GM12878 (cell line): ENCODE measurements at regions not wholly inside any gene's neighbourhood (a gene's known extent, or its start where the extent isn't known, plus 50 kb on each side); places are given as distances from the start of the nearest gene placed in this dataset.

ENCODE experiments used
- ATAC-seq: fragments of 200-7000 bp; cut with Tn5 transposase; 3 replicates; pipeline ENCODE4 v1.9.1; 2020; ENCODE audit warnings: mild to moderate bottlenecking, moderate library complexity
- BruUV-seq: library from RNA; stranded (reverse); fragments of 400-500 nt; replicated peaks from 2 replicates; lab custom pipeline; 2021; lab: Mats Ljungman, UMichigan
- CTCF ChIA-PET: fragments of 300-600 bp; sonication (Branson Sonifier 250); formaldehyde crosslinking; extraction: SDS; loops from one replicate; lab custom pipeline; 2021; ENCODE audit warnings: inconsistent platforms; lab: Yijun Ruan, JAX
- POLR2A ChIA-PET: fragments of 350-600 bp; formaldehyde crosslinking; extraction: SDS; loops from one replicate; lab custom pipeline; 2021; ENCODE audit warnings: inconsistent platforms; lab: Charles Lee
- RAD21 ChIA-PET: fragments of 300-600 bp; sonication (Branson Sonifier 250); formaldehyde crosslinking; loops from one replicate; lab custom pipeline; 2023; ENCODE audit warnings: antibody characterized with exemption; ENCODE audit not compliant: unreplicated experiment; lab: Charles Lee
- SMC1A ChIA-PET: fragments of 300-600 bp; sonication (Branson Sonifier 250); formaldehyde crosslinking; loops from one replicate; lab custom pipeline; 2023; ENCODE audit not compliant: unreplicated experiment, uncharacterized antibody; lab: Charles Lee
- DNase-seq: peaks from one replicate; pipeline ENCODE4 v3.0.0-alpha.2; 2011; ENCODE audit warnings: low read depth, low spot score
- FAIRE-seq: peaks from 3 replicates; lab custom pipeline; 2011; peaks lifted over from hg19 to GRCh38; lab: Jason Lieb, UNC
- H2AFZ ChIP-seq: 2 replicates; pipeline ENCODE4 v1.6.0; 2011; ENCODE audit warnings: low read depth, low read length, control low read depth; ENCODE audit not compliant: control insufficient read depth
- H3K27ac ChIP-seq: 2 replicates; pipeline ENCODE4 v1.5.1; 2011; ENCODE audit warnings: control low read depth; ENCODE audit not compliant: control insufficient read depth, insufficient read depth
- H3K27me3 ChIP-seq, 2 experiments: replicated peaks in 1 of 2; 2 replicates each; pipeline versions ENCODE4 v1.6.0 to v1.6.1; 2011; ENCODE audit warnings: low read length in 1 of 2; ENCODE audit not compliant: control insufficient read depth in 2 of 2, insufficient read depth in 2 of 2
- H3K36me3 ChIP-seq, 2 experiments: 2 replicates each; pipeline ENCODE4 v1.5.1; 2011; ENCODE audit warnings: low read length in 1 of 2; ENCODE audit not compliant: control insufficient read depth in 2 of 2, insufficient read depth in 2 of 2
- H3K4me1 ChIP-seq: 2 replicates; pipeline ENCODE4 v1.6.1; 2011; ENCODE audit warnings: mild to moderate bottlenecking, low read length, moderate library complexity, mixed read lengths; ENCODE audit not compliant: control insufficient read depth, insufficient read depth
- H3K4me2 ChIP-seq: 2 replicates; pipeline ENCODE4 v1.6.0; 2011; ENCODE audit warnings: control low read depth; ENCODE audit not compliant: control insufficient read depth, insufficient read depth
- H3K4me3 ChIP-seq: fragments of 200-600 bp; sonication (generic); 2 replicates; pipeline ENCODE4 v1.5.1; 2016
- H3K79me2 ChIP-seq: 2 replicates; pipeline ENCODE4 v1.6.0; 2011; ENCODE audit warnings: low read length; ENCODE audit not compliant: control insufficient read depth, insufficient read depth
- H3K9ac ChIP-seq: 2 replicates; pipeline ENCODE4 v1.8.0; 2011; ENCODE audit warnings: low read length, control low read depth, mixed read lengths; ENCODE audit not compliant: control insufficient read depth, insufficient read depth
- H3K9me3 ChIP-seq: replicated peaks from 3 replicates; pipeline ENCODE4 v1.5.1; 2011; ENCODE audit warnings: mild to moderate bottlenecking, low read length; ENCODE audit not compliant: control insufficient read depth, insufficient read depth
- H4K20me1 ChIP-seq: 2 replicates; pipeline ENCODE4 v1.6.0; 2011; ENCODE audit not compliant: control insufficient read depth, insufficient read depth
- BCL3 ChIP-seq: IDR thresholded peaks from 2 replicates; pipeline ENCODE4 v1.6.1; 2011; ENCODE audit warnings: borderline replicate concordance, low read depth, mild to moderate bottlenecking, moderate library complexity, low read length; ENCODE audit not compliant: insufficient read depth, poor library complexity, severe bottlenecking
- IRF4 ChIP-seq: IDR thresholded peaks from 2 replicates; pipeline ENCODE4 v1.6.1; 2011; ENCODE audit warnings: low read depth, low read length
- NR2C1 ChIP-seq: fragments of 450-650 bp; IDR thresholded peaks from 2 replicates; pipeline ENCODE4 v1.6.1; 2017; ENCODE audit warnings: antibody characterized with exemption, mild to moderate bottlenecking, moderate library complexity
- PBX3 ChIP-seq: IDR thresholded peaks from 2 replicates; pipeline ENCODE4 v1.6.1; 2011; ENCODE audit warnings: mild to moderate bottlenecking, low read depth, low read length, moderate library complexity; ENCODE audit not compliant: insufficient replicate concordance
- TBL1XR1 ChIP-seq: IDR thresholded peaks from 2 replicates; pipeline ENCODE4 v1.6.1; 2012; ENCODE audit warnings: low read depth, low read length, improper control_type of control experiment
- WGBS: methylation state at CpG from one replicate; pipeline ENCODE4 v1.1.6; 2016; ENCODE audit warnings: low lambda C conversion rate; ENCODE audit not compliant: insufficient replicate concordance, insufficient coverage; ENCODE audit errors: missing lambda C conversion rate; 5-methylcytosine and 5-hydroxymethylcytosine counted together
- in situ Hi-C: fragments of 300-500 bp; cut with MboI; formaldehyde crosslinking; loops from 9 replicates; pipeline ENCODE4 v1.14.3; 2018; ENCODE audit warnings: mixed read lengths
- intact Hi-C: fragments of 100-400 bp; cut with micrococcal nuclease; formaldehyde crosslinking; loops from one replicate; pipeline ENCODE4 v1.14.2; 2022; ENCODE audit not compliant: unreplicated experiment

- no peaks in the 10 kb centered on the region for H3K9me3 ChIP-seq
- CTCF ChIA-PET: no interaction called here
- TF ChIP-seq NR2C1: no peak
- TF ChIP-seq IRF4: no peak
- TF ChIP-seq TBL1XR1: no peak
- TF ChIP-seq BCL3: peak; percentile 92
- peak; percentile 35 for TF ChIP-seq PBX3
- TF ChIP-seq, all 136 proteins: peak for 2
- intact Hi-C loops: no loop called here
- H3K9ac ChIP-seq: no peak overlapping the region
- WGBS: 85% methylated on average over 13 of the region's 22 CpGs
- in situ Hi-C loops: no loop called here
- DNase-seq (no peak), FAIRE-seq (no peak), ATAC-seq (no peak)
- no peaks in the 10 kb centered on the region for H3K4me1 ChIP-seq
- H3K27me3 ChIP-seq: no peaks in the 10 kb centered on the region; a peak in 2 of 4 replicates
- no peak overlapping the region for H2AFZ ChIP-seq
- ChIA-PET POLR2A (no interaction called here), RAD21 (no interaction called here), SMC1A (no interaction called here)
- no peak overlapping the region for H3K4me3 ChIP-seq
- no peaks in the 10 kb centered on the region for H3K79me2 ChIP-seq
- no peaks in the 10 kb centered on the region for H3K36me3 ChIP-seq
- H4K20me1 ChIP-seq: no peaks in the 10 kb centered on the region
- no TSS peak for BruUV-seq
- no peak overlapping the region for H3K27ac ChIP-seq
- H3K4me2 ChIP-seq: no peak overlapping the region
Observed at GRCh38 chr5:1950708-1951103, 68.0 kb upstream of the IRX4 start.
